K562 (cell line): ENCODE measurements at regions not wholly inside any gene's neighbourhood (a gene's known extent, or its start where the extent isn't known, plus 50 kb on each side); places are given as distances from the start of the nearest gene placed in this dataset.

Source experiments
- ATAC-seq: fragments of 200-7000 bp; cut with Tn5 transposase; 3 replicates; pipeline ENCODE4 v1.9.1; 2020; ENCODE audit warnings: moderate library complexity
- BruUV-seq: library from RNA; stranded (reverse); fragments of 400-500 nt; replicated peaks from 2 replicates; lab custom pipeline; 2021; lab: Mats Ljungman, UMichigan
- CTCF ChIA-PET: fragments of 300-600 bp; formaldehyde crosslinking; extraction: SDS; loops from one replicate; lab custom pipeline; 2021; ENCODE audit warnings: low intra/inter-chr PET ratio; lab: Yijun Ruan, JAX
- POLR2A ChIA-PET: fragments of 300-600, 350-650 bp; sonication (Branson Sonifier 250); formaldehyde crosslinking; extraction: SDS; loops from one replicate; lab custom pipeline; 2021; ENCODE audit warnings: antibody characterized with exemption, inconsistent platforms; lab: Yijun Ruan, JAX
- DNase-seq, 4 experiments: peaks; one replicate each; pipeline versions ENCODE4 v3.0.0 to v3.0.0-alpha.2; 2011 to 2018; ENCODE audit warnings: low spot score in 3 of 4, mixed read lengths in 3 of 4; ENCODE audit errors: extremely low read depth in 1 of 4
- FAIRE-seq: peaks from 2 replicates; lab custom pipeline; 2011; peaks lifted over from hg19 to GRCh38; lab: Jason Lieb, UNC
- H2AFZ ChIP-seq: 2 replicates; pipeline ENCODE4 v1.6.0; 2011; ENCODE audit warnings: low read depth, low read length, control low read depth, inconsistent platforms
- H3K27ac ChIP-seq: fragments of 200-600 bp; 3 replicates; pipeline ENCODE4 v1.8.0; 2011; ENCODE audit warnings: low read depth, mild to moderate bottlenecking, control low read depth, inconsistent platforms, low read length, moderate library complexity, mixed read lengths; ENCODE audit errors: extremely low read depth
- H3K27me3 ChIP-seq, 2 experiments: fragments of 300-600 bp in 1 of 2; 2 replicates in 1 of 2; 3 replicates in 1 of 2; pipeline versions ENCODE4 v1.6.0 to v1.8.0; 2011; ENCODE audit warnings: inconsistent platforms in 2 of 2, low read length in 2 of 2, mild to moderate bottlenecking in 1 of 2, mixed read lengths in 1 of 2, moderate library complexity in 1 of 2; ENCODE audit not compliant: control insufficient read depth in 2 of 2, insufficient read depth in 2 of 2
- H3K36me3 ChIP-seq: fragments of 300-600 bp; 3 replicates; pipeline ENCODE4 v1.8.0; 2011; ENCODE audit warnings: mild to moderate bottlenecking, low read length, inconsistent platforms; ENCODE audit not compliant: control insufficient read depth, insufficient read depth
- H3K4me1 ChIP-seq, 2 experiments: fragments of 200-600 bp in 1 of 2; replicated peaks in 1 of 2; 2 replicates in 1 of 2; 3 replicates in 1 of 2; pipeline versions ENCODE4 v1.5.1 to v1.8.0; 2011; ENCODE audit warnings: inconsistent platforms in 2 of 2, low read length in 2 of 2, mild to moderate bottlenecking in 1 of 2, mixed read lengths in 1 of 2, moderate library complexity in 1 of 2; ENCODE audit not compliant: control insufficient read depth in 2 of 2, insufficient read depth in 2 of 2
- H3K4me2 ChIP-seq: 2 replicates; pipeline ENCODE4 v1.6.1; 2011; ENCODE audit warnings: low read length, control low read depth, inconsistent platforms, mixed read lengths; ENCODE audit not compliant: insufficient read depth
- H3K4me3 ChIP-seq: fragments of 200-600 bp; sonication (generic), shearing (Covaris generic); 2 replicates; pipeline ENCODE4 v1.5.1; 2016; ENCODE audit warnings: control low read depth, inconsistent platforms
- H3K79me2 ChIP-seq: fragments of 200-600 bp; 3 replicates; pipeline ENCODE4 v1.8.0; 2011; ENCODE audit warnings: low read length, inconsistent platforms; ENCODE audit not compliant: control insufficient read depth, insufficient read depth
- H3K9ac ChIP-seq, 2 experiments: 2 replicates each; pipeline versions ENCODE4 v1.6.0 to v1.6.1; 2011; ENCODE audit warnings: low read depth in 2 of 2, low read length in 2 of 2, control low read depth in 1 of 2, inconsistent platforms in 1 of 2, mild to moderate bottlenecking in 1 of 2, mixed read lengths in 1 of 2; ENCODE audit not compliant: insufficient read depth in 1 of 2
- H3K9me1 ChIP-seq: one replicate; pipeline ENCODE4 v1.6.0; 2011; ENCODE audit warnings: inconsistent platforms, mild to moderate bottlenecking, low read length, moderate library complexity; ENCODE audit not compliant: control insufficient read depth, insufficient read depth
- H3K9me3 ChIP-seq: replicated peaks from 2 replicates; pipeline ENCODE4 v1.5.1; 2011; ENCODE audit warnings: low read depth, low read length, inconsistent platforms; ENCODE audit not compliant: control insufficient read depth, insufficient read depth
- H4K20me1 ChIP-seq: replicated peaks from 2 replicates; pipeline ENCODE4 v1.6.1; 2011; ENCODE audit warnings: low read length, inconsistent platforms, mixed read lengths; ENCODE audit not compliant: control insufficient read depth, insufficient read depth
- FOXK2 ChIP-seq, 2 experiments: fragments of 450-650 bp; IDR thresholded peaks in 1 of 2; conservative IDR thresholded peaks in 1 of 2; 2 replicates each; pipeline ENCODE4 v1.6.1; 2016; ENCODE audit warnings: low read depth in 2 of 2, mild to moderate bottlenecking in 1 of 2
- GABPA ChIP-seq: fragments of 200-800 bp; sonication (Bioruptor generic); conservative IDR thresholded peaks from 2 replicates; pipeline ENCODE4 v1.6.1; 2016; ENCODE audit warnings: low read depth, missing genetic modification characterization, missing compliant biosample characterization
- LARP7 ChIP-seq: fragments of 450-650 bp; IDR thresholded peaks from 2 replicates; pipeline ENCODE4 v1.6.1; 2016
- MYC ChIP-seq, 2 experiments: fragments of 250-450 bp in 1 of 2; sonication (Bioruptor Pico) in 1 of 2; IDR thresholded peaks; 2 replicates each; pipeline versions ENCODE4 v1.5.1 to v1.6.1; 2012 to 2021; ENCODE audit warnings: low read depth in 2 of 2, borderline replicate concordance in 1 of 2, improper control_type of control experiment in 1 of 2, low read length in 1 of 2, mild to moderate bottlenecking in 1 of 2, moderate library complexity in 1 of 2
- RHOXF2B ChIP-seq: fragments of 250-450 bp; sonication (Bioruptor Pico); conservative IDR thresholded peaks from 2 replicates; pipeline ENCODE4 v1.5.1; 2021
- SMC3 ChIP-seq: conservative IDR thresholded peaks from 2 replicates; pipeline ENCODE4 v1.6.1; 2011; ENCODE audit warnings: low read depth, low read length, improper control_type of control experiment; ENCODE audit not compliant: insufficient read depth
- ZFP1 ChIP-seq: fragments of 450-650 bp; formaldehyde crosslinking; IDR thresholded peaks from 2 replicates; pipeline ENCODE4 v1.4.0; 2020; ENCODE audit warnings: mild to moderate bottlenecking, mixed read lengths
- ZNF384 ChIP-seq: IDR thresholded peaks from 2 replicates; pipeline ENCODE4 v1.6.1; 2012; ENCODE audit warnings: low read depth, low read length, improper control_type of control experiment
- WGBS: fragments of 100-300 bp; shearing (Covaris generic); methylation state at CpG from one replicate; pipeline ENCODE4 v1.1.6; 2016; ENCODE audit warnings: low coverage, mixed read lengths; ENCODE audit not compliant: insufficient coverage; ENCODE audit errors: missing lambda C conversion rate; 5-methylcytosine and 5-hydroxymethylcytosine counted together
- in situ Hi-C: fragments of 300-500 bp; cut with MboI; formaldehyde crosslinking; loops from 4 replicates; pipeline ENCODE4 v1.15.0; 2018; ENCODE audit warnings: inconsistent platforms, mixed read lengths
- intact Hi-C: fragments of 100-400 bp; cut with micrococcal nuclease; formaldehyde crosslinking; loops from 2 replicates; pipeline ENCODE4 v1.14.2; 2022
- TF ChIP-seq, protein P1 (sequence below): fragments of 150-350 bp; conservative IDR thresholded peaks from 2 replicates; pipeline ENCODE4 v1.6.1; 2014; ENCODE audit warnings: low read length

DNA sequence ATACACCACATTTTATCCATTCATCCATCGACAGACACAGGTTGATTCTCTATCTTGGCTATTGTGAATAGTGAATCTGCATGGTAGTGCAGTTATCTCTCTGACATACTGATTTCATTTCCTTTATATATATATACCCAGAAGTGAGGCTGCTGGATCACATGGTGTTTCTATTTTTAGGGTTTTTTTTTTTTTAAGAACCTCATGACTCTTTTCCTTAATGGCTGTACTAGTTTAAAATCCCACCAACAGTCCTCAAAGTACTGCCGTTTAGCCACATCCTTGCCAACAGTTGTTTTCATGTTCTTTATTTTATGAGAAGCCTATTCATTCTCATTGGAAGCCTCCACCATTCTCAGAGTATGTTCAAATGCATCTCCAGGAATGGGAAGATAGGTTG lies 258.7 kb upstream of the SNX7 start:
- CTCF ChIA-PET = no interaction called here
- H3K27ac ChIP-seq = no peak overlapping the region
- TF ChIP-seq, protein P1, sequence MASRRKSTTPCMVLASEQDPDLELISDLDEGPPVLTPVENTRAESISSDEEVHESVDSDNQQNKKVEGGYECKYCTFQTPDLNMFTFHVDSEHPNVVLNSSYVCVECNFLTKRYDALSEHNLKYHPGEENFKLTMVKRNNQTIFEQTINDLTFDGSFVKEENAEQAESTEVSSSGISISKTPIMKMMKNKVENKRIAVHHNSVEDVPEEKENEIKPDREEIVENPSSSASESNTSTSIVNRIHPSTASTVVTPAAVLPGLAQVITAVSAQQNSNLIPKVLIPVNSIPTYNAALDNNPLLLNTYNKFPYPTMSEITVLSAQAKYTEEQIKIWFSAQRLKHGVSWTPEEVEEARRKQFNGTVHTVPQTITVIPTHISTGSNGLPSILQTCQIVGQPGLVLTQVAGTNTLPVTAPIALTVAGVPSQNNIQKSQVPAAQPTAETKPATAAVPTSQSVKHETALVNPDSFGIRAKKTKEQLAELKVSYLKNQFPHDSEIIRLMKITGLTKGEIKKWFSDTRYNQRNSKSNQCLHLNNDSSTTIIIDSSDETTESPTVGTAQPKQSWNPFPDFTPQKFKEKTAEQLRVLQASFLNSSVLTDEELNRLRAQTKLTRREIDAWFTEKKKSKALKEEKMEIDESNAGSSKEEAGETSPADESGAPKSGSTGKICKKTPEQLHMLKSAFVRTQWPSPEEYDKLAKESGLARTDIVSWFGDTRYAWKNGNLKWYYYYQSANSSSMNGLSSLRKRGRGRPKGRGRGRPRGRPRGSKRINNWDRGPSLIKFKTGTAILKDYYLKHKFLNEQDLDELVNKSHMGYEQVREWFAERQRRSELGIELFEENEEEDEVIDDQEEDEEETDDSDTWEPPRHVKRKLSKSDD = no peak
- TF ChIP-seq MYC (IDR thresholded peaks at IDR 0.05; ENCODE audit: low read depth, low read length) (no peak), MYC (CRISPR knock-in tag; IDR thresholded peaks at IDR 0.05; ENCODE audit: borderline replicate concordance, low read depth) (no peak), FOXK2 (conservative IDR thresholded peaks at IDR 0.05 in 1 of 2, IDR thresholded peaks at IDR 0.05 in 1 of 2; ENCODE audit: low read depth in 2 of 2) (no peak), GABPA (tag) (no peak), LARP7 (no peak), SMC3 (no peak), RHOXF2B (no peak), ZNF384 (no peak), ZFP1 (CRISPR knock-in tag) (no peak)
- TF ChIP-seq, all 486 proteins: peak for 0
- Histone ChIP-seq H3K27me3 (no peaks in the 10 kb centered on the region), H3K9me1 (no peaks in the 10 kb centered on the region), H4K20me1 (no peaks in the 10 kb centered on the region), H3K79me2 (no peaks in the 10 kb centered on the region), H3K4me3 (no peak overlapping the region), H3K36me3 (no peaks in the 10 kb centered on the region), H3K9ac (no peak overlapping the region), H2AFZ (no peak overlapping the region), H3K4me1 (no peaks in the 10 kb centered on the region), H3K9me3 (no peaks in the 10 kb centered on the region), H3K4me2 (no peak overlapping the region)
- BruUV-seq = no TSS peak
- WGBS = 0% methylated on average over 2 of the region's 2 CpGs
- DNase-seq (no peak), ATAC-seq (no peak), FAIRE-seq (no peak)
- POLR2A ChIA-PET = no interaction called here
- in situ Hi-C loops (no loop called here), intact Hi-C loops (no loop called here)
